ELF-1 (cell line): ENCODE measurements at regions not wholly inside any gene's neighbourhood (a gene's known extent, or its start where the extent isn't known, plus 50 kb on each side); places are given as distances from the start of the nearest gene placed in this dataset.
"Not testable (repeated sequence)": the region's sequence is repeated elsewhere in the genome, so short reads cannot be mapped to it uniquely, and the experiment has no call there.

Experiments
- DNase-seq: peaks from one replicate; pipeline ENCODE4 v3.0.0-alpha.2; 2016; ENCODE audit warnings: low read depth, low spot score

DNA sequence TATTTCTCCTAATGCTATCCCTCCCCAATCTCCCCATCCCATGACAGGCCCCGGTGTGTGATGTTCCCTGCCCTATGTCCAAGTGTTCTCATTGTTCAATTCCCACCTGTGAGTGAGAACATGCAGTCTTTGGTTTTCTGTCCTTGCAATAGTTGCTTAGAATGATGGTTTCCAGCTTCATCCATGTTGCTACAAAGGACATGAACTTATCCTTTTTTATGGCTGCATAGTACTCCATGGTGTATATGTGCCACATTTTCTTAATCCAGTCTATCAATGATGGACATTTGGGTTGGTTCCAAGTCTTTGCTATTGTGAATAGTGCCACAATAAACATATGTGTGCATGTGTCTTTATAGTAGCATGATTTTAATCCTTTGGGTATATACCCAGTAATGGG lies 51.3 kb upstream of the RIOK2 start:
- DNase-seq, result not testable (repeated sequence)

DNA sequence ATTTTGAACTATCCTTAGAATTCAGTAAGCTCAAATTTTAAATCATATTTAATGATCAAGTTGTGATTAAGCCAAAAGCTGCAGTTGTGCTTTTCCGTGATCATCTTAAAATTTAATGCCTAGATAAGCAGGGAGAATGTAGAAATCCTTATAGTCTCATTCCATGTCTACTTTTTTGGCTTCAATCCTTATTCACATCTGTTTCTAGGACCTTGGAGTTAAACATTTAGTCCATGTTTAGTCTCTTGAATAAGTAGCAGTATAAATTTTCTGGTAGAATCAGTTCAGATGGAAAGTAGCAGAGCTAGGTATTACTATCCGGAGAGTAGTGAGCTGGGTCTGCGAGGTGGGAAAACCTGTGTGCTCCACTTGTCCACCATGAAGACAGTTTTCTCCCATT lies 59.3 kb upstream of the RIOK2 start:
- no peak for DNase-seq

DNA sequence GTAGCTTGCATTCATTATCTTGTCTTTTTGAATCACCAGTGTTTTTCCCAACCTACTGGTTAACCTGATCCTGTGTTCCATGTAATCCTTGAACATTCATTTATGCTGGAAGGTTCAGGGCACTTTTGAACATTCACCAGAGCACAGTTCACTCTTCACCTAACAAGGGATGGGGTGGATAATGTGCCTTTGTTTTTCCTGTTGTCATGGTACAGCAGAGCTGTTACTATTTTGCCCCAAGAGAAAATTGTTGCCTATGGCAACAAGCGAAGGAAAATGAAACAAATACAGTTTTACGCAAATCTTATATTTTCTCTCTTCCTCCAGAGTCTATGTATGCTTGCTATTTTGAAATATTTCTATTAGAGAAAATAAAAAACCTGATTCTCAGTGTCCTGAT lies 60.3 kb upstream of the RIOK2 start:
- no peak for DNase-seq

DNA sequence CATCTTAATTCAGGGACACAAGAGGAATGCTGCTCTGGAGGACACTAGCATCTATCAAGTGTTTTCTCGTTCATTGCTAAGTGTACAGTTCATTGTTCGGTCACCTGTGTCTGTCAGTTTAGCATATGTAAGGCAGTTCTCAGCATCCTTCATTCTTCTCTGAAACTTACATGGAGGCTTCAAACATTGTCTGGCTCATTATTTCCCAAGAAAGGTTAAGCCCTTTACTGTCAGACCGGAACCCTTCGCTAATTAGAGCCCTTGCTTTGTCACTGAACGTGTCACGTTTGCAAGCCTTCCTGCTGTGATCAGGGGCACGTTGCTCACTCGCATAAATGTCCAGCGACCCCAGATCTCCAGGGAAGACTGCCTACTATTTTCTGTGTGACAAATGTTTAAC lies 62.3 kb upstream of the RIOK2 start:
- DNase-seq, result peak; percentile 12

DNA sequence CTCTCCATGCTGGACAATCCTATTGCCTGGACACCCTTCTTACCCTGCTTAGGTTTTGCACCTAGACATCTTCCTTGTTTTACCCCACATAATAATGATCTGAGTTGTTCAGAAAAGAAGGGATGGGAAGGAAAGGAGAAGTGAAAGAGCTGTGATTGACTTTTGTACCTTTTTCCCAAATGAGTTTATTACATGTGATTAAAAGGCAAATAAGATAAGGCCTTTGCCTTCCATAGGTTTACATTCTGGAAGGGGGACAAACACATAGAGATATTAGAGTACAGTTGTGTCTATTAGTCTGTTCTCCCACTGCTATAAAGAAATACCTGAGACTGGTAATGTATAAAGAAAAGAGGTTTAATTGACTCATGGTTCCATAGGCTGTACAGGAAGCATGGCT lies 67.1 kb upstream of the RIOK2 start:
- no peak for DNase-seq

DNA sequence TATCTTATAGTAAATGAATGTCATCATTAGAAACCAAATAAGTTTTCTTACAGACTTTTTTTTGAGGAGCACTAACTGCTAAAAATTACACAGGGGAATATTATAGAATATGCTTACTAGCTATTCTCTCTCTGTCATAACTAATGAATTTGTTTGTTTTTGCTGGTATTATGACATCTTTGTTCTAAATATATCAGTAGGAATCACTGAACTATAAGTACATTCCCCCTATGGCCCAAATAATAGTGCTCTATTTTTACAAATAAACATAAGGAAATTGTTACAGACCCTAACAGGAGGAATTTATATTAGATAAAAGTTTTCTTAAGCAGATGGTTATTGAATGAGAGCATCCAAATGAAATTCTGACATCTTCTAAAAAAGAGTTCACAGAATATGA lies 83.0 kb upstream of the RIOK2 start:
- DNase-seq, result no peak

DNA sequence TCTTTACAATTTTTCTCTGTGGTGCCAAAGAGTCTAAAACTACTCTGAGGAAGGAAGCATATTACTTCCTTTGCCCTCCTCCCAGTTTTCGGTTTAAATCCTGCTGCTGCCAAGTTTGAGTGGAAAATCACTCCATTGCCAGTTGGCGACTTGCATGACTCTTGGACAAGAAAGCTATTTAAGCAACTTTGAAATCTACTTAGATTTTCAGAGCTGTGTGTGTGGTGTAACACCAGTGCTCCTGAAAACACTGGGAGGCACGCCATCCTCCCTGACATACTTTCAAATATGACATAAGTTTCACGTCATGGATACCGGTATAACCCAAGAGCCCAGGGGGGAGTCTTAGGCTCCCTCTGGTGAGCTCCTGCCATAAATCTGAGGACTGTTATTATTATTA lies 83.5 kb upstream of the RIOK2 start:
- no peak for DNase-seq

DNA sequence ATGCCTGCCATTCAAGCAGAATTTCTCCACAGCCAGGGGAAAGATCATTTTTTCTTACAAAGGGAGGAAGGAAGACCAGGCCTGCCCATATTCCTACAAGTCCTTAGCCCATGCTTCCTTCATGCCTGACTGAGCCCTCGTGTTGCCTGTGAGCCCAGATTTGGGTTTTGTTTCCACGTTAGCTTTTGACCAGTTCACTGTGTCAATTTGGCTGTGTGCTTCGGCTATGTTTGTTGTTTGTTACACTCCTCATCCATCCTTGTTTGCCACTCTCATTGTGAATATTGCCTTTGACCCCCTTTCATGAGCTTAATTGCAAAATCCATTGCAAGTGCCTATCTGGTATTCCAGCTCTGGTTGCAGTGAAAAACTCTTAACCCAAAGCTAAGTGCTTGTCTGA lies 84.7 kb upstream of the RIOK2 start:
- no peak for DNase-seq

DNA sequence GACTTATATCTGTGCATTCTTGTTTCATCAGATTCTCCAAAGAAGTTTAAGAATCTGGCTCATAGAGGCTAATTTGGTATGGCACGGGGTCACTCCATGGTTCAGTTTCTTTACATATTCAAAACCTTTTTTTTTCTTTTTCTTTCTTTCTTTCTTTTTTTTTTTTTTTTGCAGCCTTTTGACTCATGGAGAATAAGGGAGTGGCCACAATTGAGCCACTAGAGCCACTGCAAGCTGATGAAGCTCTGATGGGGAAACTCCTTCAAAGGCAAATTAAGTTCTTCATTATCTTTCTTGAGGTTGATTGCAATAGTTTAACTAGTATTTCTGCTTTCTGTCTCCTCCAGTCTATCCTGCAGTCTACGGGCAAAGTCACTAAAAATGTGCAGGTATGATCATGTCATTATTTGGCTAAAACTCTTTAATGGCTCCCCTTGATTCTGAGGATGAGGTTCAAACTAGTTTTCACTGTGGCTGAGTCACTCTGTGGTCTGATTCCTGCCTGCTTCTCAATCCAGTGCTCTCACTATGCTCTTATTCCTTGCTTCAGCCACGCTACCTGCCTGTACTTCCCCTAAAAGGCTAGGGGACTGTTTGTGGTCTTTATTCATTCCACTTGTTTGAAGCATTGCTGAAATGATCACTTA lies 93.5 kb upstream of the RIOK2 start:
- no peak for DNase-seq

DNA sequence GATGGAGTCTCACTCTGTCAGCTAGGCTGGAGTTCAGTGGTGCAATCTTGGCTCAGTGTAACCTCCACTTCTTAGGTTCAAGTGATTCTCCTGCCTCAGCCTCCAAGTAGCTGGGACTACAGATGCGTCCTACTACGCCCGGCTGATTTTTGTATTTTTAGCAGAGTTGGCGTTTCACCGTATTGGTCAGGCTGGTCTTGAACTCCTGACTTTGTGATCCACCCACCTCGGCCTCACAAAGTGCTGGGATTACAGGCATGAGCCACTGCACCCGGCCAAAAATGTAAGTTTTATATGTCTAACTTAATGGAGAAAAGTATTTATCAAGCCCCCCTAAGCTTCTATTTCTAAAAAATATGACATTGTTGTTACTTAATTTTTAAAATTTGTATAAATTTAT lies 98.2 kb upstream of the RIOK2 start:
- DNase-seq, result no peak

DNA sequence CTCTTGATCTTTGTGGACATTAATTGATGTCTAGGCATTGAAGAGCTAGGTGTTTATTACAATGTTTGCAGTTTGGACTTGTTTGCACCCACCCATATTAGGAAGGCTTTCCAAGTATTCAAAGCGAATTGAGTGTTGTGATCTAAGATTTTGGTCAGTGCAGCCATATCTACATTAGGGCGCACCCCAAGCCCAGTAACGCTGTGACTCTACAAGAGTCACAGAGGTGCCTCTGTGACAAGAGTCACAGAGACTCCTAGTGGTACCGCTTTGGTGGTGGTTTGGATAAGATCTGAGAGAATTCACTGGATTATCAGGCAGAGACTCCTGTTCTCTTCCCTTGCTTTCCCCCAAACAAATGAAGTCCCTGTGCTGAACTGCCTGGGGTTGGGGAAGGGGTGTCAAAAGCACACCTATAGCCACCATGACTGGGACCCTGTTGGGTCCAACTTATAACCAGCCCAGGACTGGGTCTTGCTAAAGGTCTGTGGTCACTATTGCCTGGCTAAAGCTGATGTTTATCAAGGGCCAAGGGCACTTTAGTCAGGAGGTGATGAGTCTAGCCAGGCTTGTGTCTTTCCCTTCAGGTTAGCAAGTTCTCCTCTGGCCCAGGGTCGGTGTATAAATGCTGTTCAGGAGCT lies 114.1 kb upstream of the RIOK2 start:
- peak; percentile 64 for DNase-seq

DNA sequence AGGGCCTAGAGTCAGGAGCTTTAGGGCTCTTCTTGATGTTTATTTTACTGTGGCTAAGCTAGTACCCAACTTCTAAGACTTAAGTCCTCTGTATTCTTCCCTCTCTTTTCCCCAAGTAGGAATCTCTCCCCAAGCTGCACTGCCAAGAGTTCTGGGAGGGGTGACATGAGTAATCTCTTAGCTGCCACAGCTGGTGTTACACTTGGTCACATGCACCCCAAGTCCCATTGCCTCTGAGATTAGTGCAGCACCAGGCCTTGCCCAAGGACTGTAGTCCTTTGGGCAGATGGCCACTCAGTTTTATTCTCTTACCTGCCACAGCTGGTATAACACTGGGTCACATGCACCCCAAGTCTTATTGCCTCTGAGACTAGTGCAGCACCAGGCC lies 114.7 kb upstream of the RIOK2 start:
- DNase-seq, result no peak

DNA sequence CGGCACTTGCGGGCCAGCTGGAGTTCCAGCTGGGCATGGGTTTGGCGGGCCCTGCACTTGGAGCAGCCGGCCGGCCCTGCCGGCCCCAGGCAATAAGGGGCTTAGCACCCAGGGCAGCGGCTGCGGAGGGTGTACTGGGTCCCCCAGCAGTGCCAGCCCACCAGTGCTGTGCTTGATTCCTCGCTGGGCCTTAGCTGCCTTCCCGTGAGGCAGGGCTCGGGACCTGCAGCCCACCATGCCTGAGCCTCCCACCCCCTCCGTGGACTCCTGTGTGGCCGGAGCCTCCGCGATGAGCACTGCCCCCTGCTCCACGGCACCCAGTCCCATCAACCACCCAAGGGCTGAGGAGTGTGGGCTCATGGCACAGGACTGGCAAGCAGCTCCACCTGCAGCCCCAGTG lies 118.1 kb upstream of the RIOK2 start:
- not testable (repeated sequence) for DNase-seq

DNA sequence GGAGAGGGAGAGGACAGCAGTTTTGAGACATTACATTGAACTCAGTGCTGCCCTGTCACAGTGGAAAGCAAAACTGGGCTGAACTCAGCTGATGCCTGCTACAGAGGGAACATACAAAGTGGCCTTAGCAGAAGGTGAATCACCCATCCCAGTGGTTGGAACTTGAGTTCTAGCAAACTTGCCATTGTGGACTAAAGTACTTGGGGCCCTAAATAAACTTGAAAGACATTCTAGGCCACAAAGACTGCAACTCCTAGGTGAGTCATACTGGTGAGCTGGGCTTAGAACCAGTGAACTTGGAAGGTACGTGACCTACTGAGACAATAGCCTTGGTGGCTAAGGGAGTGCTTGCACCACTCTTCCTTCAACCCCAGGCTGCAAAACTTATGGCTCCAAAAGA lies 155.7 kb upstream of the RIOK2 start:
- DNase-seq, result no peak

DNA sequence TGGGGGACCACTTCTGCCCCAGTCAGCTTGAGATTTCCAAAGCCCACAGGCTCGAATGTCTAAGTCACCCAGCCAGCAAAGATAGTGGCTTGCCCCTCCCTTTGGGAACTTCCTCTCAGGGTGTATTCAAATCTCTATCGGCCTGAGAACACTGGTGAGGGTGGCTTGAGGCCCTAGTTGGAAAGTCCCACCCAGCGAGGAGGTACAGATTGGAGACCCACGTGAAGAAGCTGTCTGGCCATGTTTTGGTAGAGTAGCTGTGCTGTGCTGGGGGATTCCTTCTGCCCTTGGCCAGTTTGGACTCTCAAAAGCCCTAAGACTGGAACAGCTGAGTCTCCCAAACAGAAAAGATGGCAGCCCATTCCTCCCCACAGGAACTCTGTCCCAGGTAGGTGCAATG lies 172.7 kb upstream of the RIOK2 start:
- DNase-seq, result no peak

DNA sequence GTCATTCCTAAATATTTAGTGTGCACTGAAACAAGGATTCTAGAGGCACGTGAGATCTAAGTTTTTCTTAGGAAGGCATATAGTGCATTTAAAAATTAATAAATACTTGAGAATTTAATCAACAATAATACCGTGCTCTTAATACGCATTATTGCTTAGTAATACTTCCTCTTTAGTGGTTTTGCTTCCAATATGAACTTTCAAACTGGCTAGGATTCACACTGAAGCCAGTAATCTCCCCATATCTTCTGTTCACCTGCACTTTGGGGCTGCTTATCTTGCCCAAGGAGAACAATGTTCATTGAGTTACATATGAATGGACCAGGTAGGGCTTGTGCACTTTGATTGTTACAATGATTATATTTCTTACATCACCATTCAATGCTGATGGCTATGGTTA lies 180.5 kb upstream of the RIOK2 start:
- DNase-seq, result no peak

DNA sequence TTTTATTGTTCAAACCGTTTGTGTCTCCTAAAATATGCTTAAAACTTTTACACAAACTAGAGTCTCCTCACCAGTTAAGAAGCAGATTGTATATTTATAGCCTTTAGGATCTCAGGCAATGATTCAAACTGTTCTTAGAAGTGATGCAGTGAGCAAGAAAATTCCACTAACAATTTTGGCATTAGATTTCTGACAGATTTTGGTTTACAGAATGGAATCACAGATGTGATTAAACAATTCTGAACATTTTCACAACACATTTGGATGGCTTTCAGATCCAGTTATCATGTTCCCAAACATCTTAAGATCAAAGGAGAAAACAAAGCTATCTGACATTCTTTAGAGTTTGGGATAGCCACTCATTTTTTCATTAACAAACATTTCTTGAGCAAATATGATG lies 181.7 kb upstream of the RIOK2 start:
- no peak for DNase-seq

DNA sequence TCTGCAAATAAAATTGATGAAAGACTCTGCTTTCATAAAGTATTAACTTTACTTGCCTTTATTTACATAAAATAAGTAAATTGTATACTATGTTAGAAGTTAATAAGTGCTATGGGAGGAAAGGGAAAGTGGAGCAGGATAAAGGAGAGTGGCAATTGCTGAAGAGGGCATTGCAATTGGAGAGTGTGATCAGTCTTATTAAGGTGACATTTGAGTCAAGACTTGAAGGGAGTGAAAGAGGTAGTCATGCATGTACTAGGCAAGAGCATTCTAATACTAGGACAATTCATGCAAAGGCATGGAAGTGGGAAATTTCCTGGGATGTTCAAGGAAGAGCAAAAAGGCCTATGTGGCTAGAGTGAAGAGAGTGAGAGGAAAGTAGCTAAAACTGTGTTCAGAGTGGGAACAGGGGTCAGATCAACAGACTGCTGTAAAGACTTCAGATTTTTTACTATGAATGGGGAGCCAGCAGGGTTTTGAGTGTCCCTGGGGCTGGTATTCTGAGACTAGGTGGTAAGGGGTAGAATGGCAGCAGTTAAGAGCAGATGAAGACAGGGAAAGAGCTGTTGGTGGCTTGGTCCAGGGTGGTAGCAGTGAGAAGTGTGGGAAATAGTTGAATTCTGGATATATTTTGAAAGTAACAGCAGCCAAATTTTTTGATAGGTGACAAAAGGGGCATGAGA lies 182.3 kb upstream of the RIOK2 start:
- DNase-seq, result no peak

DNA sequence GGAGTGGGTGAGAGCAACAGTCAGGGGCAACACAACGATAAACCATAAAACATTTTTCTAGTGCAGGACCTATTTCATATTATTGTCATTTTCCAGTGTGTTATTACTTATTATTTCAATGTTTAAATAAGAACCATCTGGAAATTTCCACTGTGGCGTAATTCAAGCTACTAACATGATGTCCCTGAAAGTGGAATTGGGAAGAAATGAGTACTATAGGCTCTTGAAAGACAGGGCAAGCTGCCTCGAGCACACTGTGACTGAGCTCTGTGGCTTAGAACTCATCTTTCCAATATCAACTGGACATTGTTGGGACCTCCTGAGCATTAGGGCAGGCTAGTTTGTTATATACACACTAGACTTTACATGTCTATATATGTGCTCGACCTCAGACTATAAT lies 182.9 kb upstream of the RIOK2 start:
- DNase-seq, result no peak

DNA sequence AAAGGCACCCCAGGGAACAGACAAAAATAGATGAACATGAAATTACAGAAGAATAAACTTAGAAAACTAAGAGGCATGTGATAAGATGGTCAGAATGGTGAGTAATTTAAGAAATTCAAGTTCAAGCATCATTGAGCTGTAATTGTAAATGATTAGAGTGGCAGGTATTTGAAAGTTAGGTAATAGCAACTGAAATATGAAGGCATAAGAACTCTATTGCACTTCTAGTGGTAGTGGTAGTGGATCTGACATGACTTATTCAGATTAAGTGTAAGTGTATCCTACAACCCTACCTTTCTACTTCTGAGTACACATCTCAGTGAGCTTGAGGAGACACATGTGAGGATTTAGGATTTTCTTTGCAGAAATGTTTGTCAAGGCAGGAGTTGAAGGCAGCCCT lies 192.9 kb upstream of the RIOK2 start:
- no peak for DNase-seq

DNA sequence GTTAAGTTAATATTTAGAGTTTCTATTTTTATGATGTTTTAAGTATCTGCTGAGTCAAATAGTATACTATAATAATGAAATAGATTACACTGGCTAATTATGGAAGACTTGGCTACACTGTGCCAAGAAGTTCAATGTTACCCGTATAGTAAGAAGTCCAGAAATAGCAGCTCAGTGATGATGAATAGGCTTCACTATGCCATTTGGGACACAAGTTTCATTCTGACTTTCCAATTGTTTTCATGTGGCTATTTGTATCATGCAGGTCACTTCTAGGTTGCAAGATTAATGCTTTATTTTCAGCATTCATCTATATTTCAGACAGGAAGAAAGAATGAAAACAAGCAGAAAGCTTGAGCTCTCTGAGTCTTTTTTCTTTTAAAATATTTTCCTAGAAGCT lies 194.5 kb upstream of the RIOK2 start:
- DNase-seq, result no peak

DNA sequence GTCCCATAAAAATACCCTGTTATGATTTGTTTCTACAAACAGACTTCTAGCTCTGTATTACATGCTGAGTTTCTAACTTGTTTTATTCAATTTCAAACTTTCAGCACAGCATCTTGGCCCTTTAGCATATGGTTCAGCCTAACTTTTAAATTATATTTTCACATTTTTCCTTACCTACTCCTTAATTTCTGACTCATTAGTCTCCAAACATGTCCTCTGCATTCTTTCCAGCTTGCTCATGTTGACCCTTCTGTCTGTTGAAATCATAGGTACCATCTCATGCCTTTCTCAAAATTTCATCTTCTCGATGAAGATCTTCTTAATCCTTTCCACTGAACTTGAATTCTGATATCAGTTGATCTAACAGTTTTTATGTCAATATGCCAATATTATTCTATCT lies 200.9 kb upstream of the RIOK2 start:
- no peak for DNase-seq

DNA sequence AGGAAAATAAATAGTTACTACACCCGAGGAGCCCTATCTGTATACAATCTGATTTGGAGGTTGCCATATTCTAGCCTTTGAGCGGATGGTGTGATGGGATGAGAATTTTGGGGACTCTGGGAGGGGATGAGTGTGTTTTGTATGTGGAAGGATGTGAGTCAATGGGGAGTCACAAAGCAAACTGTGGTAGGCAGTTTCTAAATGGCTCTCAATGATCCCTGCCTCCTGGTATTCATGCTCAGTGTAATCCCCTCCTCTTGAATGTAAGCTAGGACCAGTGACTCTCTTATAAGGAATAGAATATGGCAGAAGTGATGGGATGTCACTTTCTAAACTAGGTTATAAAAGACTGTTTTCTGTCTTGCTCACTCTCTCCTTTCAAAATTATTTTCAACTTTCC lies 205.7 kb upstream of the RIOK2 start:
- DNase-seq, result no peak
